Suprapubic skin (tissue), 3 donors: ENCODE measurements at regions not wholly inside any gene's neighbourhood (a gene's known extent, or its start where the extent isn't known, plus 50 kb on each side); places are given as distances from the start of the nearest gene placed in this dataset.
"Not testable (repeated sequence)": the region's sequence is repeated elsewhere in the genome, so short reads cannot be mapped to it uniquely, and the experiment has no call there.

ENCODE experiments used
- CTCF ChIP-seq, 2 donors: fragments of 200-600 bp in 1 of 2; fragments of 450-650 bp in 1 of 2; sonication (generic) in 1 of 2; IDR thresholded peaks; one replicate each; pipeline ENCODE4 v1.5.1; 2016 to 2019; ENCODE audit warnings: antibody characterized with exemption in 2 of 2, mild to moderate bottlenecking in 1 of 2, moderate library complexity in 1 of 2
- POLR2A ChIP-seq, 2 donors: fragments of 450-650 bp; IDR thresholded peaks; one replicate each; pipeline ENCODE4 v1.6.1; 2017; ENCODE audit warnings: antibody characterized with exemption in 2 of 2, mild to moderate bottlenecking in 2 of 2, moderate library complexity in 2 of 2

DNA sequence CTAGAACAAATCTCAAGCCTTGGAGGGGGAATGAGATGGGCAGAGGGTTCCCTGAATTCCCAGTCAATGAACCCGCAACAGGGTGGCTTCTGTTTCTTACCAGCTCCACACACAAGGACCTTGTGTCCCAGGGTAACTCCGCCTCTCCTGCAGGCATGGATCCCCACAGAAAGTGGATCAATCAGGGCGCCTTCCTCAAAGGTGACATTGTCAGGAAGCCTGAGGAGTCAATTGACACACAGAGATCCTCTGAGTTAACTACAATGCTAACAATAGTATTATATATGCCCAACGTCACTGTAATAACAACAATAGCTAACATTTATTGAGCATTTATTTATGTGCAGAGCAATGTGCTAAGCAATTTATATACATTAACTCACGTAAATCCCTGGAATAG lies 98.8 kb downstream of the TRIM69 start:
- TF ChIP-seq CTCF, POLR2A (IDR thresholded peaks at IDR 0.05): not testable (repeated sequence)
